ENCODE measurements at regions not wholly inside any gene's neighbourhood (a gene's known extent, or its start where the extent isn't known, plus 50 kb on each side); places are given as distances from the start of the nearest gene placed in this dataset.
"Not testable (repeated sequence)": the region's sequence is repeated elsewhere in the genome, so short reads cannot be mapped to it uniquely, and the experiment has no call there.

GRCh38 chrX:112424166-112424565, 255.6 kb downstream of the LHFPL1 start:
- Histone ChIP-seq H3K9me3 (no peaks in the 10 kb centered on the region), H3K4me1 (no peaks in the 10 kb centered on the region), H3K36me3 (no peaks in the 10 kb centered on the region), H3K4me3 (no peak overlapping the region), H3K27me3 (no peaks in the 10 kb centered on the region), H3K27ac (no peak overlapping the region)
- no peak for DNase-seq
- TF ChIP-seq, protein P1, sequence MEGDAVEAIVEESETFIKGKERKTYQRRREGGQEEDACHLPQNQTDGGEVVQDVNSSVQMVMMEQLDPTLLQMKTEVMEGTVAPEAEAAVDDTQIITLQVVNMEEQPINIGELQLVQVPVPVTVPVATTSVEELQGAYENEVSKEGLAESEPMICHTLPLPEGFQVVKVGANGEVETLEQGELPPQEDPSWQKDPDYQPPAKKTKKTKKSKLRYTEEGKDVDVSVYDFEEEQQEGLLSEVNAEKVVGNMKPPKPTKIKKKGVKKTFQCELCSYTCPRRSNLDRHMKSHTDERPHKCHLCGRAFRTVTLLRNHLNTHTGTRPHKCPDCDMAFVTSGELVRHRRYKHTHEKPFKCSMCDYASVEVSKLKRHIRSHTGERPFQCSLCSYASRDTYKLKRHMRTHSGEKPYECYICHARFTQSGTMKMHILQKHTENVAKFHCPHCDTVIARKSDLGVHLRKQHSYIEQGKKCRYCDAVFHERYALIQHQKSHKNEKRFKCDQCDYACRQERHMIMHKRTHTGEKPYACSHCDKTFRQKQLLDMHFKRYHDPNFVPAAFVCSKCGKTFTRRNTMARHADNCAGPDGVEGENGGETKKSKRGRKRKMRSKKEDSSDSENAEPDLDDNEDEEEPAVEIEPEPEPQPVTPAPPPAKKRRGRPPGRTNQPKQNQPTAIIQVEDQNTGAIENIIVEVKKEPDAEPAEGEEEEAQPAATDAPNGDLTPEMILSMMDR (IDR thresholded peaks at IDR 0.05) = no peak
- no peak for ATAC-seq
- intact Hi-C loops (cut with DNase I) = no loop called here

- no peak overlapping the region for H3K27ac ChIP-seq
- TF ChIP-seq, protein P1 (IDR thresholded peaks at IDR 0.05) = no peak
- no peaks in the 10 kb centered on the region for H3K36me3 ChIP-seq
- intact Hi-C loops (cut with DNase I) = no loop called here
- no peaks in the 10 kb centered on the region for H3K27me3 ChIP-seq
- no peaks in the 10 kb centered on the region for H3K9me3 ChIP-seq
- DNase-seq = no peak
- ATAC-seq = no peak
- H3K4me1 ChIP-seq = no peaks in the 10 kb centered on the region
- H3K4me3 ChIP-seq = no peak overlapping the region
Observed at GRCh38 chrX:112391313-112391712, 288.4 kb downstream of the LHFPL1 start.

DNA sequence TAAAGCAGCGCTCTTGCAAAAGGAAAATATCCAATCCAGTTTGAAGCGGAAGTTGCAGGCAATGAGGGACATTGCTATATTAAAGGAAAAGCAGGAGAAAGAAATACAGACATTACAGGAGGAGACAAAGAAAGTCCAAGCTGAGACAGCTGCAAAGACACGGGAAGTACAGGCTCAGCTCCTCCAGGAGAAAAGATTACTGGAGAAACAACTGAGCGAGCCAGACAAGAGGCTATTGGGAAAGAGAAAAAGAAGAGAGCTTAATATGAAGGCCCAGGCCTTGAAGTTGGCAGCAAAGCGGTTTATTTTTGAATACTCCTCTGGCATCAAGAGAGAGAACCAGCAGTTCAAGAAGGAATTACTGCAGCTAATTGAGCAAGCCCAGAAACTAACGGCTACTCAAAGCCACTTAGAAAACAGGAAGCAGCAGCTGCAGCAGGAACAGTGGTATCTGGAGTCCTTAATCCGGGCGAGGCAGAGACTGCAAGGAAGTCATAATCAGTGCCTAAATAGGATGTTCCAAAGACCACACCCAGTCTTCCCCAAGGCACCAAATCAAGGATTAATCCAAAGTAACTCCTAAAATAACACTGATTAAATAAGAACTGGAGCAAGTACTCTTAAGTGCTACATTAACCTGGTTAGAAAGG, 298.0 kb downstream of the LHFPL1 start:
- intact Hi-C loops (cut with DNase I); H3K27ac ChIP-seq; H3K4me3 ChIP-seq; H3K4me1 ChIP-seq; H3K27me3 ChIP-seq; DNase-seq; H3K9me3 ChIP-seq; H3K36me3 ChIP-seq: not testable (repeated sequence)
- ATAC-seq = peak; percentile 49

- Histone ChIP-seq H3K36me3 (no peaks in the 10 kb centered on the region), H3K9me3 (no peaks in the 10 kb centered on the region), H3K27ac (no peak overlapping the region), H3K4me1 (no peaks in the 10 kb centered on the region), H3K27me3 (no peaks in the 10 kb centered on the region), H3K4me3 (no peak overlapping the region)
- DNase-seq (no peak), ATAC-seq (no peak)
- TF ChIP-seq, protein P1 (IDR thresholded peaks at IDR 0.05) = no peak
- intact Hi-C loops (cut with DNase I) = no loop called here
Observed at GRCh38 chrX:112380541-112381278, 298.1 kb upstream of the TRPC5 start.

DNA sequence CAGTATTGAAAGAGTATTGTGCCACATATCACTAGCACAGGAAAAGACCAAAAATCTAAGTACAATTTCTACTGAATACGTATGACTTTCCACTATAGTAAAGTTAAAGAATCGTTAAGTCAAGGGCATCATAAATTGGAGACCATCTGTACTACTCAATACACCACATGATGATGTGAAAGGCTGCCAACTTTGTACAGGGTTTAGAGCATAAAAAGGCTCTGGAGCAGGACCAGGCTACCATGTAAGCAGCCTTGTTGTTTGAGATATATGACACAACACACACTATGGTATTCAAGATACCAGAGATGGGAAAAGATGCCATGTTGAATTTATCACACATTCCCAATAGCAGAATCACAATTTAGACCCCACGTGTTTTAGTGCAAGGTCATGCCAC, 294.9 kb upstream of the TRPC5 start:
- H3K27me3 ChIP-seq = no peaks in the 10 kb centered on the region
- H3K36me3 ChIP-seq = no peaks in the 10 kb centered on the region
- no peak for ATAC-seq
- no peaks in the 10 kb centered on the region for H3K9me3 ChIP-seq
- intact Hi-C loops (cut with DNase I) = no loop called here
- H3K4me3 ChIP-seq = no peak overlapping the region
- no peak overlapping the region for H3K27ac ChIP-seq
- TF ChIP-seq, protein P1 (IDR thresholded peaks at IDR 0.05) = no peak
- DNase-seq = no peak
- no peaks in the 10 kb centered on the region for H3K4me1 ChIP-seq

- H3K27ac ChIP-seq = no peak overlapping the region
- no peaks in the 10 kb centered on the region for H3K9me3 ChIP-seq
- no peaks in the 10 kb centered on the region for H3K27me3 ChIP-seq
- H3K4me3 ChIP-seq = no peak overlapping the region
- TF ChIP-seq, protein P1 (IDR thresholded peaks at IDR 0.05) = no peak
- H3K4me1 ChIP-seq = no peaks in the 10 kb centered on the region
- intact Hi-C loops (cut with DNase I) = no loop called here
- H3K36me3 ChIP-seq = no peaks in the 10 kb centered on the region
- ATAC-seq (no peak), DNase-seq (no peak)
Observed at GRCh38 chrX:112368371-112368770, 285.8 kb upstream of the TRPC5 start.

All from upper lobe of right lung (tissue), 1 donor.